Panc1 (cell line): ENCODE measurements at regions not wholly inside any gene's neighbourhood (a gene's known extent, or its start where the extent isn't known, plus 50 kb on each side); places are given as distances from the start of the nearest gene placed in this dataset.

ENCODE experiments used
- ATAC-seq: fragments of 200-7000 bp; cut with Tn5 transposase; 2 replicates; pipeline ENCODE4 v1.9.1; 2020; ENCODE audit warnings: mild to moderate bottlenecking, moderate library complexity
- BruUV-seq: library from RNA; stranded (reverse); fragments of 400-500 nt; replicated peaks from 2 replicates; lab custom pipeline; 2021; lab: Mats Ljungman, UMichigan
- CTCF ChIA-PET: fragments of 300-600 bp; sonication (Branson Sonifier 250); formaldehyde crosslinking; loops from one replicate; lab custom pipeline; 2022; ENCODE audit warnings: antibody characterized with exemption; lab: Charles Lee
- POLR2A ChIA-PET: fragments of 300-600 bp; sonication (Branson Sonifier 250); formaldehyde crosslinking; loops from one replicate; lab custom pipeline; 2022; ENCODE audit warnings: antibody characterized with exemption; lab: Charles Lee
- DNase-seq: peaks from one replicate; pipeline ENCODE4 v3.0.0-alpha.2; 2010; ENCODE audit warnings: low read depth, low spot score
- H3K27ac ChIP-seq: 2 replicates; pipeline ENCODE4 v1.5.1; 2011; ENCODE audit warnings: mild to moderate bottlenecking, low read length, inconsistent platforms
- H3K27me3 ChIP-seq: fragments of 200-500 bp; sonication (Bioruptor generic); 2 replicates; pipeline ENCODE4 v1.6.0; 2014; ENCODE audit warnings: low read length, inconsistent platforms; ENCODE audit not compliant: control insufficient read depth, insufficient read depth
- H3K36me3 ChIP-seq: fragments of 200-500 bp; sonication (Bioruptor generic); 2 replicates; pipeline ENCODE4 v1.5.1; 2014; ENCODE audit warnings: inconsistent platforms, mild to moderate bottlenecking, low read length, moderate library complexity; ENCODE audit not compliant: control insufficient read depth, insufficient read depth
- H3K4me1 ChIP-seq: 2 replicates; pipeline ENCODE4 v1.5.1; 2011; ENCODE audit warnings: inconsistent platforms, mild to moderate bottlenecking, low read length, moderate library complexity; ENCODE audit not compliant: control insufficient read depth, insufficient read depth
- H3K4me3 ChIP-seq, 2 experiments: 2 replicates each; pipeline ENCODE4 v1.5.1; 2011 to 2012; ENCODE audit warnings: low read depth in 2 of 2, low read length in 2 of 2, mild to moderate bottlenecking in 2 of 2, inconsistent platforms in 1 of 2, moderate library complexity in 1 of 2
- H3K9me3 ChIP-seq: fragments of 200-500 bp; sonication (Bioruptor generic); 2 replicates; pipeline ENCODE4 v1.5.1; 2014; ENCODE audit warnings: low read depth, mild to moderate bottlenecking, inconsistent platforms, low read length, moderate library complexity; ENCODE audit not compliant: control insufficient read depth, insufficient read depth
- CTCF ChIP-seq: fragments of 450-650 bp; IDR thresholded peaks from 2 replicates; pipeline ENCODE4 v1.5.1; 2017; ENCODE audit warnings: mild to moderate bottlenecking
- POLR2AphosphoS5 ChIP-seq: IDR thresholded peaks from 2 replicates; pipeline ENCODE4 v1.6.1; 2012; ENCODE audit warnings: mild to moderate bottlenecking, low read depth, low read length, moderate library complexity
- SIN3A ChIP-seq: IDR thresholded peaks from 2 replicates; pipeline ENCODE4 v1.6.1; 2012; ENCODE audit warnings: low read depth, mild to moderate bottlenecking, low read length, moderate library complexity, borderline replicate concordance; ENCODE audit not compliant: insufficient read depth
- TCF7L2 ChIP-seq: IDR thresholded peaks from 2 replicates; pipeline ENCODE4 v1.6.1; 2011; ENCODE audit warnings: mild to moderate bottlenecking, low read depth, low read length, inconsistent platforms
- in situ Hi-C: cut with HindIII; loops from 2 replicates; pipeline ENCODE4 v1.10.0; 2016; ENCODE audit warnings: low sequenced_read_pairs, low pct_unique_long_range_greater_than_20kb
- intact Hi-C: fragments of 100-400 bp; cut with micrococcal nuclease; formaldehyde crosslinking; loops from one replicate; pipeline ENCODE4 v1.10.0; 2022; ENCODE audit not compliant: unreplicated experiment
- TF ChIP-seq, protein P1 (sequence below), 2 experiments: IDR thresholded peaks; 2 replicates each; pipeline ENCODE4 v1.6.1; 2011 to 2012; ENCODE audit warnings: low read depth in 2 of 2, control low read depth in 1 of 2, low read length in 1 of 2, mild to moderate bottlenecking in 1 of 2, moderate library complexity in 1 of 2; ENCODE audit not compliant: insufficient read depth in 1 of 2

- H3K27ac ChIP-seq = no peak overlapping the region
- no peaks in the 10 kb centered on the region for H3K9me3 ChIP-seq
- intact Hi-C loops = no loop called here
- ChIA-PET POLR2A (no interaction called here), CTCF (no interaction called here)
- no TSS peak for BruUV-seq
- H3K4me3 ChIP-seq = no peak overlapping the region
- no peak for DNase-seq
- in situ Hi-C loops = no loop called here
- no peaks in the 10 kb centered on the region; the same call in 1 of the 2 replicates for H3K27me3 ChIP-seq
- TF ChIP-seq, protein P1, sequence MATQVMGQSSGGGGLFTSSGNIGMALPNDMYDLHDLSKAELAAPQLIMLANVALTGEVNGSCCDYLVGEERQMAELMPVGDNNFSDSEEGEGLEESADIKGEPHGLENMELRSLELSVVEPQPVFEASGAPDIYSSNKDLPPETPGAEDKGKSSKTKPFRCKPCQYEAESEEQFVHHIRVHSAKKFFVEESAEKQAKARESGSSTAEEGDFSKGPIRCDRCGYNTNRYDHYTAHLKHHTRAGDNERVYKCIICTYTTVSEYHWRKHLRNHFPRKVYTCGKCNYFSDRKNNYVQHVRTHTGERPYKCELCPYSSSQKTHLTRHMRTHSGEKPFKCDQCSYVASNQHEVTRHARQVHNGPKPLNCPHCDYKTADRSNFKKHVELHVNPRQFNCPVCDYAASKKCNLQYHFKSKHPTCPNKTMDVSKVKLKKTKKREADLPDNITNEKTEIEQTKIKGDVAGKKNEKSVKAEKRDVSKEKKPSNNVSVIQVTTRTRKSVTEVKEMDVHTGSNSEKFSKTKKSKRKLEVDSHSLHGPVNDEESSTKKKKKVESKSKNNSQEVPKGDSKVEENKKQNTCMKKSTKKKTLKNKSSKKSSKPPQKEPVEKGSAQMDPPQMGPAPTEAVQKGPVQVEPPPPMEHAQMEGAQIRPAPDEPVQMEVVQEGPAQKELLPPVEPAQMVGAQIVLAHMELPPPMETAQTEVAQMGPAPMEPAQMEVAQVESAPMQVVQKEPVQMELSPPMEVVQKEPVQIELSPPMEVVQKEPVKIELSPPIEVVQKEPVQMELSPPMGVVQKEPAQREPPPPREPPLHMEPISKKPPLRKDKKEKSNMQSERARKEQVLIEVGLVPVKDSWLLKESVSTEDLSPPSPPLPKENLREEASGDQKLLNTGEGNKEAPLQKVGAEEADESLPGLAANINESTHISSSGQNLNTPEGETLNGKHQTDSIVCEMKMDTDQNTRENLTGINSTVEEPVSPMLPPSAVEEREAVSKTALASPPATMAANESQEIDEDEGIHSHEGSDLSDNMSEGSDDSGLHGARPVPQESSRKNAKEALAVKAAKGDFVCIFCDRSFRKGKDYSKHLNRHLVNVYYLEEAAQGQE (IDR thresholded peaks at IDR 0.05; ENCODE audit: insufficient read depth in 1 of 2, low read depth in 2 of 2, low read length in 1 of 2) = no peak
- peak; percentile 24; the same call in 1 of the 2 replicates for TF ChIP-seq CTCF
- no peaks in the 10 kb centered on the region for H3K36me3 ChIP-seq
- no peaks in the 10 kb centered on the region for H3K4me1 ChIP-seq
- ATAC-seq = no peak
Observed at GRCh38 chr10:85510682-85511081, 855.9 kb downstream of the GRID1 start.

DNA sequence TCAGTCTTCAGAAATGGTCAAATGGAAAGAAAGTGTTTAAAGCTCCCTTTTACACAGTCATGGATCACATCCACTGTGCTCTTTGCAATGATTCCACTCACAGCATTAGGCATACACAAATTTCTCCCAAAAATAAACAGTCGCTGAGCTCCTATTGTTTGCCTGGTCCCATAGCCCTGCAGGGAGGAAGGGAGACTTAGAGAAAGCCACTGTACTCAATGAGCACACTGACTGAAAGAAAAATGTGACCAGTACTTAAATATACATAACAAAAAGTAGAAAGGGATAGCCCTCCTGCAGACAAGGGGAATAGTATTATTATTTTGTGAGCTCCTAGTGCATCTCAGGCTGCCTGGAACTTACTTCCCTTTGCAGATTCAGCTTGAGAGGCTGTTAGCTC lies 853.2 kb downstream of the GRID1 start:
- Histone ChIP-seq H3K4me3 (no peak overlapping the region), H3K9me3 (no peaks in the 10 kb centered on the region), H3K27ac (no peak overlapping the region), H3K27me3 (no peaks in the 10 kb centered on the region), H3K36me3 (no peaks in the 10 kb centered on the region), H3K4me1 (no peaks in the 10 kb centered on the region)
- no TSS peak for BruUV-seq
- no peak for TF ChIP-seq TCF7L2
- no peak for TF ChIP-seq SIN3A
- TF ChIP-seq POLR2AphosphoS5 = no peak
- TF ChIP-seq CTCF = no peak
- TF ChIP-seq, protein P1 (IDR thresholded peaks at IDR 0.05; ENCODE audit: insufficient read depth in 1 of 2, low read depth in 2 of 2, low read length in 1 of 2) = no peak
- DNase-seq (no peak), ATAC-seq (no peak)
- intact Hi-C loops (no loop called here), in situ Hi-C loops (no loop called here)
- CTCF ChIA-PET = no interaction called here
- POLR2A ChIA-PET = no interaction called here
